DMS153 treated with DMSO at 0.1 percent for 48 hours (cell line): ENCODE measurements at regions not wholly inside any gene's neighbourhood (a gene's known extent, or its start where the extent isn't known, plus 50 kb on each side); places are given as distances from the start of the nearest gene placed in this dataset.
"Not testable (repeated sequence)": the region's sequence is repeated elsewhere in the genome, so short reads cannot be mapped to it uniquely, and the experiment has no call there.

ENCODE experiments used
- DNase-seq: peaks from one replicate; lab custom pipeline; 2025; ENCODE audit not compliant: unreplicated experiment; lab: John Stamatoyannopoulos, UW

- DNase-seq, result no peak
Observed at GRCh38 chr10:130261306-130261705, 125.1 kb downstream of the GLRX3 start.

DNA sequence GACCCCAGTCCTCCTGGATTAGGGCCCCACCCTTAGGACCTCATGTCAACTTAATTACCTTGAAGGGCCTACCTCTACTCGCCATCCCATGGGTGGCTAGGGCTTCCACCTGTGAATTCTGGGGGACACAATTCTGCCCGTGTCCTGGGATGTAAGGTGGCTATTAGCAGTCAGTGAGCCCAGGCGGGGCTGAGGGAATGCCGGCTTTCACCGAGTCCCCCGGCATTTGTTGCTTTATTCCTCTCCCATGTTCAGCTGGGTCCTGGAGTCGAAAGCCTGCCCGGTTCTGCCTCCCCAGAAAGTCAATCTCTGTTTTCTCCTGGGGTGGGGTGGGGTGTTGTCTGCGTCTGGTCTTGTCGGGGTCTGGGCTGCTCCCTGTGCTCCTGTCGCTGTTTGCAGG, 125.6 kb downstream of the GLRX3 start:
- no peak for DNase-seq

GRCh38 chr10:130263289-130263688, 127.1 kb downstream of the GLRX3 start:
- no peak for DNase-seq

DNA sequence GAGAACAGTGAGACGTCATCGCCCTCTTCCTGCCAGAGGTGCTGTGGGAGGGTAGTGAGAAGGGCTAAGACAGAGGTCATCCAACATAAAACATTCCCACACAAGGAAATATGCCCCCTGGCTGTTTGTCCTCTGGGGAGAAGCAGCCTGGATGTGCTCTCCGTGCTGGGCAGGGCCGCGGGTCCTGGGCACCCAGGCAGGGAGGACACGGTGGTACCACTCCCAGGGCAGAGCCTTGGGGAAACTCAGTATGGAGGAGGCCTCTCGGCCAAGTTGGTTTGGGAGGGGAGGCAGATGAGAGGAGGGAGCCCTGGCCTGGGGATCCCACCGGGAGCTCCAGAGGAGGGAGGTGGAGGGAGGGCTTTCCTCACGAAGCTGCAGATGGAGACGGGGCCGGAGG, 129.4 kb downstream of the GLRX3 start:
- no peak for DNase-seq

- DNase-seq, result no peak
Observed at GRCh38 chr10:130282492-130283218, 146.5 kb downstream of the GLRX3 start.

GRCh38 chr10:130283219-130283545, 147.0 kb downstream of the GLRX3 start:
- no peak for DNase-seq

DNA sequence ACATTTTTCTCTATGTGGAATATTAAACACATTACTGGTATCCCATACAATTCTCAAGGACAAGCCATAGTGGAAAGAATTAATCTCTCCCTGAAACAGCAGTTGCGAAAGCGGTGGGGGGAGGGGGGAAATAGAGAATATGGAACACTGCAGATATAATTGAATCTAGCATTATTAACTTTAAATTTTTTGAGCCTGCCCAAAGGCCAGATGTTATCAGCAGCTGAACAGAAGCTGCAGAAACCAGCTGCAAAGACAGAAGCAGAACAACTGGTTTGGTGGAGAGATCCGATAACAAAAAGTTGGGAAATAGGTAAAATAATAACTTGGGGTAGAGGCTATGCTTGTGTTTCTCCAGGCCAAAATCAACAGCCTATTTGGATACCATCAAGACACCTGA, 159.6 kb downstream of the GLRX3 start:
- not testable (repeated sequence) for DNase-seq

DNA sequence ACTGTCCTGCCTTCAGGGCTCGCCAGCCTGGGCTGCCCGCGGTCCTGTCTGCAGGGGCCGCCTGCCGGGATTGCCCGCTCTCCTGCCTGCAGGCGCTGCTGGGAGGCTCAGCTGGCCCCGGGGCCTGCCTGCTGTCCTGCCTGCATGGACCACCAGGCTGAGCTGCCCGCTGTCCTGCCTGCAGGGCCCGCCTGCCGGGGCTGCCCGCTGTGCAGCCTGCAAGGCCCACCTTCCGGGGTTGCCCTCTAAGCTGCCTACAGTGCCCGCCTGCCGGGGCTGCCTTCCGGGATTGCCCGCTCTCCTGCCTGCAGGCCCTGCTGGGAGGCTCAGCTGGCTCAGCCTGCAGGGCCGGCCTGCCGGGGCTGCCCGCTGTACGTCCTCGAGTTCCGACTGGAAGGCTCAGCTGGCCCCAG, 164.4 kb downstream of the GLRX3 start:
- no peak for DNase-seq

DNA sequence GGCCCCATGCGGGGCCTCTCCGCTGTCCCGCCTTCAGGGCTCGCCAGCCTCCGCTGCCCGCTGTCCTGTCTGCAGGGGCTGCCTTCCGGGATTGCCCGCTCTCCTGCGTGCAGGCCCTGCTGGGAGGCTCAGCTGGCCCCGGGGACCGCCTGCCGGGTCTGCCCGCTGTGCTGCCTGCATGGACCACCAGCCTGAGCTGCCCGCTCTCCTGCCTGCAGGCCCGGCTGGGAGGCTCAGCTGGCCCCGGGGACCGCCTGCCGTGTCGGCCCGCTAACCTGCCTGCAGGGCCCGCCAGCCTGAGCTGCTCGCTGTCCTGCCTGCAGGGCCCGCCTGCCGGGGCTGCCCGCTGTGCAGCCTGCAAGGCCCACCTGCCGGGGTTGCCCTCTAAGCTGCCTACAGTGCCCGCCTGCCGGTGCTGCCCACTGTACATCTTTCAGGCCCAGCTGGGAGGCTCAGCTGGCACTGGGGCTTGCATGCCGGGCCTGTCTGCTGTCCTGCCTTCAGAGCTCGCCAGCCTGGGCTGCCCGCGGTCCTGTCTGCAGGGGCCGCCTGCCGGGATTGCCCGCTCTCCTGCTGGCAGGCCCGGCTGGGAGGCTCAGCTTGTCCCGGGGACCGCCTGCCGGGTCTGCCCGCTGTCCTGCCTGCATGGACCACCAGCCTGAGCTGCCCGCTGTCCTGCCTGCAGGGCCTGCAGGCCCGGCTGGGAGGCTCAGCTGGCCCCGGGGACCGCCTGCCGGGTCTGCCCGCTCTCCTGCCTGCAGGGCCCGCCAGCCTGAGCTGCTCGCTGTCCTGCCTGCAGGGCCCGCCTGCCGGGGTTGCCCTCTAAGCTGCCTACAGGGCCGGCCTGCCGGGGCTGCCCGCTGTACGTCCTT, 165.1 kb downstream of the GLRX3 start:
- no peak for DNase-seq

- DNase-seq, result no peak
Observed at GRCh38 chr10:130326954-130327353, 190.8 kb downstream of the GLRX3 start.

DNA sequence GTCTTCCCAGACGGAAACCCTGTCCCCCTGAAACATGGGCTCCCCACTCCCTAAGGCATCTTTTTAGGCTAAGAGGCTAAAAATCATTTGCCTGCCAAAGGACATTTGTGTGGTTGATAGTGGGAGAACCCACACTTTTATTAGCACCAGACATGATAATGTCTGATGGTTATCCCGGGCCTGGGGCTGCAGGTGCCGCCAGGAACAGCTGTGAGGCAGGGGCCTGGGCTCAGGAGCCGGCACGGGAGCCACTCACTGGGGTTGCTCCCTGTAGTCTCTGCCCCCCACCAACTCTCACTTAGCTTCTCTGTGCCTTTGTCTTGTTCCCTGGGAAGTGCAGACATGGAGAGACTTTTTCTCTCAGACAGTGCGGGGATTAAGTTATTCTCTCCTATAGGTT, 193.6 kb downstream of the GLRX3 start:
- no peak for DNase-seq

DNA sequence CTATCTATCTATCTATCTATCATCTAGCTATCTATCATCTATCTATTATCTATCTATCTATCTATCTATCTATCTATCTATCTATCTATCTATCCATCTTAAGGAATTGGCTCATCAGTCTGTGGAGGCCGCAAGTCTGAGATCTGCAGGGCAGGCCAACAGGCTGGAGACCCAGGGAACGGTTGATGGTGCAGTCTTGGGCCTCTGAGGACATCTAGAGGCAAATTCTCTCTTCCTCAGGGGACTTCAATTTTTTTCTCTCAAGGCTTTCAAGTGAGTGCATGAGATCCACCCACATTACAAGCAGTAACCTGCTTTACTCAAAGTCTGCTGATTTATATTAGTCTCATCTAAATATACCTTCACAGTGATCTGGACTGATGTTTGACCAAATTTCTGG, 197.0 kb downstream of the GLRX3 start:
- no peak for DNase-seq

- DNase-seq, result no peak
Observed at GRCh38 chr10:130335336-130335735, 199.1 kb downstream of the GLRX3 start.

GRCh38 chr10:130336617-130337304, 200.6 kb downstream of the GLRX3 start:
- DNase-seq, result no peak

DNA sequence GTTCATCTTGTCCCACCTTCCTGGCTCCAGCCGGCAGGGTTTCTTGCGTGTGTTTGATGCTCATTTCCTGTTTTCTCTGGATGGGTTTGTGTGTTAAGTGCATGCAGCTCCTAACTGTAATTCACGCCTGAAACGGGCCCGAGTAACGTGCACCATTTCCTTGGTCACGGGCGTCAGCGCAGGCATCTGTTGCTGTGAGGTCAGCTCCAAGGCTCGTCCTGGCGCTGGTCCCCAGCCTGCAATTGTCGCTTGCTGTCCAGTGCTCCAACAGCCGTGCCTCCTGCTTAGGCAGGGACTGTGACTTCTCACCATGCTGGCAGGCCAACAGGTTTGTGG, 201.1 kb downstream of the GLRX3 start:
- no peak for DNase-seq

DNA sequence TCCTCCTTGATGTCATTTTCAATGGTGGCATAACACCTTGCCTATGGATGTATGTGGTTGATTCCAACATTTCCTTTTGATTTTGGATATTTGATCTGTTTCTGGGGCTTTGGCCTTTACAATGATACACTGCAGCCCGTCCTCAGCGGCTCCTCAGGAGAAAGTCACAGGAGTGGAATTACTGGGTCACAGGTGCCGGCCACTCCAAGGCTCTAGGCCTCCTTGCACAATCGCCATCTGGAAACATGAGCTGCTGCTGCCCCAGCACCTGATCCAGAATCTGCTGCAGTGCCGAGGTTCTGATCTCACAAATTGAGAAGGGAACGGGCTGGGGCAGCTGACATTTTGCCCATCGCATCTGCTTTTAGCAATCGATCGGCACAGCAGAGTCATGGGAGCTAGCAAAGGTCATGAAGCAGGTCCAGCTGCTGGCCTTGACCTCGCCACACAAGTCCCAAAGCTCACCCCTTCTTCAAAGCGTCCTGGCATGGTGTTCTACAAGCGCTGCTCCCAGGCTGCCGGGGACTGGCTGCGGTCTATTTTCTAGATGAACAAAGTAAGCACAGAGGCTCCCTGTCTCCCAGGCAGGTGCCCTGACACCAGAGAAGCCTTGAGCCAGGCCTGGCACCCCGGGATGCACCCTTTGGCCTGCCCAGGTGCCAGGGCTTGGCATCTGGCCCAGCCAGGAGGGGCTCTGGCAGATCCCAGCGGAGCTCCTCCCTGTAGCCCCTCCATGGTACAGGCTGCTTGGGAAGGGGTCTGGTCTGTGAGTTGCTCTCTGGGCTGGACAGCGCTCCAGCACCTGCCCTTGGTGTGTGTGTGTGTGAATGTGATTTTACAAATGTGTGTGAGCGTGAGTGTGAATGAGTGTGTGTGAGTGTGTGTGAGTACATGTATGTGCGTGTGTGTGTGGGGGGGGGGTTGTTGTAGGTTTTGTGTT, 201.8 kb downstream of the GLRX3 start:
- no peak for DNase-seq

GRCh38 chr10:130338636-130339024, 202.4 kb downstream of the GLRX3 start:
- no peak for DNase-seq

DNA sequence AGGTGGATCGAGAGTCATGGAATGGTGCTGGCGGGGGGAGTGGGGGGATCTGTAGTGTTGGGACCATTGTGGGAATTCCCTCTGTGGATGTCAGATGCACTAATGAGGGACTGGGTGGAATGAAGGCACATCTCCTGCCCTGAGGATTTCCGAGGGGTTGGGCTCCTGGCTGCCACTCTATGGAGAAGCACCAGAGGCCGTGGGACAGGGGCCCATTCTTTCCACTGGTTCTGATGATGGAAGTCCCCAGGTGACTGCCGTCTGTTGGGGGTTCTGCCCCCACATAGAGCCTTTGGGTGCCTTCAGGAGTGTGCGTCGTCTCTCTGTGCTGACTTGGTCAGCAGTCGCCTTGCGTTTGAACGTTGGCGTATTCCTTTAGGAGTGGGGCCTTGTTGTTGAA, 202.9 kb downstream of the GLRX3 start:
- no peak for DNase-seq

DNA sequence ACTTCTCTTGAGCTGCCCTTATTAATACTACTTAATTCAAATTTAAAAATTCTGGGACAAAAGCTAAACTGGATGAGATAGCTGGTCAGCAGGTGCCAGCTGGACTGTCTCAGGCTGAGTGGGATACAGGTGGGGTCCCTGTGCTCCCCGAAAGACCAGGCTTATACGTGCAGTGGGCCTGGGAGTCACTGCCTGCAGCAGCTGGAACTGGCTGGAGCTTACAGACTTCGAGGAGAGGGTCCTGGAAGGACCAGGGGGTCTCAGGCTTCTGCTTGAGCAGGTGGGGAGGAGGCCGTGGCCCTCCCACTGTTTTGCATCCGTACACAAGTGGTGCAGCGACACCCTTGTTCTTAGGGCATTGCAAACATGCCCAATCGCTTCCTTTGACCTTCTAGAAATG, 203.7 kb downstream of the GLRX3 start:
- no peak for DNase-seq

DNA sequence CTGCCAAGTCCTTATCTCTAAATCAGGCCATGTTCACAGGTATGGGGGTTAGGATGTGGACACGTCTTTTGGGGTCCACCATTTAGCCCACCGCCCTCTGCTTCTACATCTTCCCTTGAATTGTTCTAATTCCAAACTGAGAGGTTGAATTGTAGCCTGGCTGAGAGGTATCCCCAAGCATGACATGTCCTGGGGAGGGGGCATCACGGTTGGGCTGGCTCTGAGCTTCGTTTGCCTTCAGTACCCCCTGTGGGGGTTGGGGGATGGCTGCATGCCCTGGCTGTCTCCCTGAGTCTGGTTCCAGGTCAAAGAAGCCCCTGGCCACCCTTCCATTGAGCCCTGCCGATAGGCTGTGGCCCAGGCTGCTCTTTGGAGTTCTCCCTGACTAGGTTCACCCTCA, 204.6 kb downstream of the GLRX3 start:
- DNase-seq, result no peak

GRCh38 chr10:130341356-130341755, 205.2 kb downstream of the GLRX3 start:
- DNase-seq, result no peak
